OCI-LY3 (cell line): ENCODE measurements at regions not wholly inside any gene's neighbourhood (a gene's known extent, or its start where the extent isn't known, plus 50 kb on each side); places are given as distances from the start of the nearest gene placed in this dataset.

Experiments used
- CTCF ChIP-seq: fragments of 200-600, 300-600 bp; sonication (generic); IDR thresholded peaks from 2 replicates; pipeline ENCODE4 v1.5.1; 2014; ENCODE audit warnings: antibody characterized with exemption, low read length, low read depth
- EZH2phosphoT487 ChIP-seq: fragments of 200-600 bp; shearing (Covaris generic); IDR thresholded peaks from 2 replicates; pipeline ENCODE4 v1.6.1; 2018; ENCODE audit warnings: antibody characterized with exemption, mixed run types, low read depth

DNA sequence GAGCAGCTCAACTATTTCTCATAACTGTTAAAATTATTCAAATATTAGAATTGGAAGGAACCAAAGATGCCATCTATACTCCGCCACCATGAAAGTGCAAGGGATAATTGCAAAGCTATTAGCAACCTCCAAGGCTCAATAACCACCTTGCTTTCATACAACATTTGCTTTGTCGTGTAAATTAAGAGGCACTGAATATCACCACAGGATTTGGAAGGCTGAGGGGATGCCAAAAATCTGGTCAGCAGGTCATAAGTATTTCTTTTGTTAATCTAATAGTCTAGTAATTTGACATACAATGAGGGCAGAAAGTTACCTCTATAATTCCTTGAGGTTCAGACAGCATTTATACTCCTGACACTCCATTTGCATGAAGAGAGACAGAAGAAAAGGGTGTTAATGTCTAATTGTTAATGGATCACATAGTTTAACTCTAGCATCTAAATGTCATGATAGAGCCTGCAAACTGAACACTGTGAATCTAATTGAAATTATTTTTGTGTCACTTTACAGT lies 200.9 kb upstream of the DIAPH2 start:
- TF ChIP-seq CTCF (no peak), EZH2phosphoT487 (no peak)
